ENCODE measurements at regions not wholly inside any gene's neighbourhood (a gene's known extent, or its start where the extent isn't known, plus 50 kb on each side); places are given as distances from the start of the nearest gene placed in this dataset.
"Not testable (repeated sequence)": the region's sequence is repeated elsewhere in the genome, so short reads cannot be mapped to it uniquely, and the experiment has no call there.

DNA sequence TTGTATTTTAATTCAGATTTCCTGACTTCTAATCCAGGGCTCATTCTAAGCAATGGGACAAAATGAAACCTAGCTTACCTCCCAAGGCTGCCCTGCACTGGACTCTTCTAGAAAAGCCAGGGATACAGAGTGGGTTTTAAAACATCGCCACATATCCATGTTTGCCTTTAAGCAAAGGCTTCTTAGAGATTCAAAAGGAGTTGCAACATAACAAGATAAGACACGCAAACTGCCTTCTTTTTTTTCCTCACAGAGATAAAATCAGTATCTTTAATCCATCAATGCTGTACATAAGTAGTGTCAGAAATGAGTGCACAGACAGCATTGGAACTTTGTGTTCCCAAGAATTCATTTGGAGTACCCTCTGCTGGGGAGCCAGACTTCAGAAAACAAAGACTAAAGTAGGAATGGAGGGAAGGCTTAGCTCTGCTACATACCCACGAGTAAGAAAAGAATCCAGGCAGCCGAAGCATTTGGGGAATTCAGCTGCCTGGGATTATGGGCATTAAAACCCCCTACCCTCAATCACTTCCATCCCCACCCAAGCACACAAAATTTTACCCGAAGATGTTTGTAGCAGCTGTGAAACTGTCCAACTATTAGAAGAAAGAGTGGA lies 427.8 kb downstream of the ARL4A start:
- intact Hi-C loops (cut with micrococcal nuclease), result loop anchor here (10.0 kb wide), 1 partner anchor 430 kb away; the partner anchor contains the start of gene ARL4A
- Mint-ChIP-seq H3K9me3 (no peaks in the 10 kb centered on the region), H3K27ac (no peak overlapping the region), H3K36me3 (ENCODE audit: low read depth) (no peaks in the 10 kb centered on the region), H3K4me1 (ENCODE audit: low read depth) (no peaks in the 10 kb centered on the region), H3K27me3 (ENCODE audit: insufficient read depth) (no peaks in the 10 kb centered on the region), H3K4me3 (no peak overlapping the region)
- no peak for DNase-seq (ENCODE audit: low spot score)

DNA sequence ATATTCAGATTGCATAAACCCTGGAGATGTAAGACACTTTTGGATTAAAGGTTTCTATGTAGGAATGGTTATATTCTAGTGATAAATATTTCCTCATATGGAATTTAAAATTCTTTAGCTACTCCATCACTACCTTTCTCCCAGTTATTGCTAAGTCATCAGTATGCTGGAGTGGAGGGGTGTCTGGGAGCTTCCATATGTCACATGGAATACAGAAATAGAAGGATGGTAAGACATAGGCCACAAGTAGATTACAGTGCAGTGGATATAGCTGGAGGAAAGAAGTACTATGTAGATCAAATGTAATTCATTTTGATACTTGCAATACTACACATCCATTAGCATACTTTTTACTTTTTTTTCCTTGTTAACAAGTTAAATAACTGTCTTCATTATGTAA lies 428.4 kb downstream of the ARL4A start:
- H3K36me3 Mint-ChIP-seq (ENCODE audit: low read depth), result no peaks in the 10 kb centered on the region
- no peak overlapping the region for H3K4me3 Mint-ChIP-seq
- no peak for DNase-seq (ENCODE audit: low spot score)
- intact Hi-C loops (cut with micrococcal nuclease), result loop anchor here (10.0 kb wide), 1 partner anchor 431 kb away; the partner anchor contains the start of gene ARL4A
- no peaks in the 10 kb centered on the region for H3K9me3 Mint-ChIP-seq
- no peak overlapping the region for H3K27ac Mint-ChIP-seq
- no peaks in the 10 kb centered on the region for H3K4me1 Mint-ChIP-seq (ENCODE audit: low read depth)
- H3K27me3 Mint-ChIP-seq (ENCODE audit: insufficient read depth), result no peaks in the 10 kb centered on the region

DNA sequence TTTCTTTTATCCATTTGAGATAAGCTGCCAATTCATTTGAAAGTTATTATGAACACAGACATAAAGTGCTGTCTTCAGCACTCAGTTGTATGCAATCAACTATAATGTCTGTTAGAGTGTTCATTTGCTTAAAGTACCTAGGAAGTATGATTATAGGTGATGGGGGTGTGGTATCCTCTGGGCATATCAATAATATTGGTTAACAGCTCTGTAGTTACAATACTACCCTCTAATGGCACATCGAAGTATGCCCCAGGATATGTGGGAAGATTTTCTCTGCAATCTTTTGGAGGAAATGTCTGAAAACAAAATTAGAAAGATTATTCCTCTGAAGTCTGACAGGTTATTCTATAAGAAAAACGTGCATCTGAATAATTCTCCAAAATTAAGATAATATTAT lies 429.7 kb downstream of the ARL4A start:
- H3K9me3 Mint-ChIP-seq, result no peaks in the 10 kb centered on the region
- no peak for DNase-seq (ENCODE audit: low spot score)
- intact Hi-C loops (cut with micrococcal nuclease), result loop anchor here (10.0 kb wide), 1 partner anchor 432 kb away; the partner anchor contains the start of gene ARL4A

DNA sequence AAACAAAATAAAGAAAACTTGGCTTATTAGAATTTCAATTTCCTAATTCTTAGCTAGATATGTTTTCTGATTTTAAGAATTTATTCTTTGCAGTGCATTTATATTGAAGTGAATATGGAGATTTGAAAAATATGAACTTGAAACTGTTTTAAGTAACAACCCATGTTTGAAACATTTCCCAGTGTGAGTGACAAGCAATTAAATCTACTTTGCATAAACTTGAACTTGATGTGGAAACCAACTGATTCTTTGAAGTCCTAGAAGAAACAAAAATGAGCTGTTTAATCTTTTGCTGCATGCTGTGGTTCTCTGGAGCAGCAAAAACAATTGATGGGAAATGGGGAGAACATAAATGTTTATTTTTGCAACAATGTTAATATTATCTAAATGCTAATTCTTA lies 430.2 kb downstream of the ARL4A start:
- intact Hi-C loops (cut with micrococcal nuclease), result loop anchor here (10.0 kb wide), 1 partner anchor 433 kb away; the partner anchor contains the start of gene ARL4A
- no peaks in the 10 kb centered on the region for H3K36me3 Mint-ChIP-seq (ENCODE audit: low read depth)
- no peak overlapping the region for H3K4me3 Mint-ChIP-seq
- H3K9me3 Mint-ChIP-seq, result peaks cover 3% of the 10 kb centered on the region
- H3K4me1 Mint-ChIP-seq (ENCODE audit: low read depth), result no peaks in the 10 kb centered on the region
- DNase-seq (ENCODE audit: low spot score), result no peak
- no peaks in the 10 kb centered on the region for H3K27me3 Mint-ChIP-seq (ENCODE audit: insufficient read depth)
- H3K27ac Mint-ChIP-seq, result no peak overlapping the region

More for the DNA sequence above, 429.7 kb downstream of the ARL4A start:
- H3K4me1 Mint-ChIP-seq (ENCODE audit: low read depth), result no peaks in the 10 kb centered on the region
- no peak overlapping the region for H3K27ac Mint-ChIP-seq
- H3K36me3 Mint-ChIP-seq (ENCODE audit: low read depth), result no peaks in the 10 kb centered on the region
- no peak overlapping the region for H3K4me3 Mint-ChIP-seq
- H3K27me3 Mint-ChIP-seq (ENCODE audit: insufficient read depth), result no peaks in the 10 kb centered on the region

DNA sequence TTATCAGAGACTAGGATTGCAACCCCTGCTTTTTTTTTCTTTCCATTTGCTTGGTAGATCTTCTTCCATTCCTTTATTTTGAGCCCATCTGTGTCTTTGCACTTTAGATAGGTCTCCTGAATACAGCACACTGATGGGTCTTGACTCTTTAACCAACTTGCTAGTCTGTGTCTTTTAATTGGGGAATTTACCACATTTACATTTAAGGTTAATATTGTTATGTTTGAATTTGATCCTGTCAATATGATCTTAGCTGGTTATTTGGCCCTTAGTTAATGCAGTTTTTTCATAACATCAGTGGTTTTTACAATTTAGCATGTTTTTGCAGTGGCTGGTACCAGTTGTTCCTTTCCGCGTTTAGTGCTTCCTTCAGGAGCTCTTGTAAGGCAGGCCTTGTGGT lies 437.2 kb downstream of the ARL4A start:
- H3K4me3 Mint-ChIP-seq; DNase-seq (ENCODE audit: low spot score); H3K27me3 Mint-ChIP-seq (ENCODE audit: insufficient read depth); H3K36me3 Mint-ChIP-seq (ENCODE audit: low read depth); intact Hi-C loops (cut with micrococcal nuclease); H3K4me1 Mint-ChIP-seq (ENCODE audit: low read depth); H3K9me3 Mint-ChIP-seq; H3K27ac Mint-ChIP-seq: not testable (repeated sequence)

DNA sequence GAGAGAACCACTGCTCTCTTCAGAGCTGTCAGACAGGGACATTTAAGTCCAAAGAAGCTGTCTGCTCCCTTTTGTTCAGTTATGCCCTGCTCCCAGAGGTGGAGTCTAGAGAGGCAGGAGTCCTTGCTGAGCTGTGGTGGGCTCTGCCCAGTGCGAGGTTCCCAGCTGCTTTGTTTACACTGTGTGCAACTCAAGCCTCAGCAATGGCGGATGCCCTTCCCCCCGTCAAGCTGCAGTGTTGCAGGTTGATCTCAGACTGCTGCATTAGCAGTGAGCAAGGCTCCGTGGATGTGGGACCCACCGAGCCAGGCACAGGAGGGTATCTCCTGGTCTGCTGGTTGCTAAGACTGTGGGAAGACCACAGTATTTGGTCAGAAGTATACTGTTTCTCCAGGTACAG lies 438.9 kb downstream of the ARL4A start:
- H3K4me3 Mint-ChIP-seq, result no peak overlapping the region
- no peaks in the 10 kb centered on the region for H3K27me3 Mint-ChIP-seq (ENCODE audit: insufficient read depth)
- no peaks in the 10 kb centered on the region for H3K36me3 Mint-ChIP-seq (ENCODE audit: low read depth)
- DNase-seq (ENCODE audit: low spot score), result no peak
- peaks cover 5% of the 10 kb centered on the region for H3K9me3 Mint-ChIP-seq
- intact Hi-C loops (cut with micrococcal nuclease), result no loop called here
- no peak overlapping the region for H3K27ac Mint-ChIP-seq
- H3K4me1 Mint-ChIP-seq (ENCODE audit: low read depth), result no peaks in the 10 kb centered on the region

DNA sequence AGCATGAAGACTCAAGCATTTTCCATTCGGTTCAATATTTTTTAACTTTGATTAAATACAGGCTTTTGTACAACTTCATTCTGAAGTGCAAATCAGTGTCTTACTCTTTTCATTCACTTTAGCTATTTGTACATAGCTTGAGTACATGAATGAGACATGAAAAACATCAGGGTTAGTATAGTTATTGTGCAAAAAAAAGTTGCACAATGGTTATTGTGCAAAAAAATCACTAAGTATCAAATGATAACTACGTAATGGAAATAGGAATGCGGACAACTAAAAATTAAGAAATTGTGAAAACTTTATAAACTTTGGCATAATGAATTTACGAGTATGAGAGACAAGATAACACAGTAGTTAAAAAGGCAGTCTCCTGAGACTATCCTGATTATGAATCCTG lies 442.9 kb downstream of the ARL4A start:
- no peaks in the 10 kb centered on the region for H3K9me3 Mint-ChIP-seq
- H3K4me3 Mint-ChIP-seq, result no peak overlapping the region

DNA sequence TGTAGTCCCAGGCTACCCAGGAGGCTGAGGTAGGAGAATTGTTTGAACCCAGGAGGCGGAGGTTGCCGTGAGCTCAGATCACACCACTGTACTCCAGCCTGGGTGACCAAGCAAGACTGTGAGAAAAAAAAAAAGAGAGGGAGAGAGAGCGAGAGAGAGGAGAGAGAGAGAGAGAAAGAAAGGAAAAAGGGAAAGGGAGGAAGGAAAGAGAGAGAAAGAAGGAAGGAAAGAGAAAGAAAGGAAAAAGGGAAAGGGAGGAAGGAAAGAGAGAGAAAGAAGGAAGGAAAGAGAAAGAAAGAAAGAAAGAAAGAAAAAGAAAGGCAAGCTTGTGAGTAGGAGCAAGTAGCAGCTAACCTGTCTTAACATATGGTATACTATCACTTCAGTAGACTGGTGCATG lies 443.5 kb downstream of the ARL4A start:
- DNase-seq (ENCODE audit: low spot score); H3K9me3 Mint-ChIP-seq; H3K27ac Mint-ChIP-seq; H3K36me3 Mint-ChIP-seq (ENCODE audit: low read depth); H3K27me3 Mint-ChIP-seq (ENCODE audit: insufficient read depth); H3K4me1 Mint-ChIP-seq (ENCODE audit: low read depth); intact Hi-C loops (cut with micrococcal nuclease); H3K4me3 Mint-ChIP-seq: not testable (repeated sequence)

More for the DNA sequence above, 442.9 kb downstream of the ARL4A start:
- Mint-ChIP-seq H3K36me3 (ENCODE audit: low read depth) (no peaks in the 10 kb centered on the region), H3K27me3 (ENCODE audit: insufficient read depth) (no peaks in the 10 kb centered on the region), H3K4me1 (ENCODE audit: low read depth) (no peaks in the 10 kb centered on the region), H3K27ac (no peak overlapping the region)
- DNase-seq (ENCODE audit: low spot score), result no peak
- intact Hi-C loops (cut with micrococcal nuclease), result no loop called here

DNA sequence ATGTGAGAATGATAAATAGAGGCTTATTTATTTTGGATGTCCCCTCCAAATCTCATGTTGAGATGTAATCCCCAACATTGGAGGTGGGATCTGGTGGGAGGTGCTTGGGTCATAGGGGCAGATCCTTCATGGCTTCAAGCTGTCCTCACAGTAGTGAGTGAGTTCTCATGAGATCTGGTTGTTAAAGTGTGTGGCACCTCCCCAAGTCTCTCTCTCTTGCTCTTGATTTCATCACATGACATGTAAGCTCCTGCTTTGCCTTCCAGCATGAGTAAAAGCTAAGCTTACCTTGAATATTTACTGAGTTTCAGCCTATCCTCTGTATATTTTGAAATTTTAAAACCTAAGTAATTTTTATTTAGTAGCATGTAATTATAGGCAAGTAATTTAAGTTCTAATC lies 444.9 kb downstream of the ARL4A start:
- H3K36me3 Mint-ChIP-seq (ENCODE audit: low read depth), result no peaks in the 10 kb centered on the region
- DNase-seq (ENCODE audit: low spot score), result no peak
- H3K4me3 Mint-ChIP-seq, result no peak overlapping the region
- intact Hi-C loops (cut with micrococcal nuclease), result no loop called here
- H3K27me3 Mint-ChIP-seq (ENCODE audit: insufficient read depth), result no peaks in the 10 kb centered on the region
- no peaks in the 10 kb centered on the region for H3K9me3 Mint-ChIP-seq
- H3K27ac Mint-ChIP-seq, result no peak overlapping the region
- H3K4me1 Mint-ChIP-seq (ENCODE audit: low read depth), result no peaks in the 10 kb centered on the region

DNA sequence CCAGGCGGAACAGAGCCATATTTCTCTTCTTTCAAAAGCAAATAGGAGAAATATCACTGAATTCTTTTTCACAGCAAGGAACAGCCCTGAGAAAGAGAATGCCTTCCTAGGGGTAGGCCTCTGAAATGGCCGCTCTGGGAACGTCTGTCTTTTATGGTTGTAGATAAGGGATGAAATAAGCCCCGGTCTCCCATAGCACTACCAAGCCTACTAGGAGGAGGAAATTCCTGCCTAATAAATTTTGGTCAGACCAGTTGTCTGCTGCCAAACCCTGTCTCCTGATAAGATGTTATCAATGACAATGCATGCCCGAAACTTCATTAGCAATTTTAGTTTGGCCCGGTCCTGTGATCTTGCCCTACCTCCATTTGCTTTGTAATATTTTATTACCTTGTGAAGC lies 448.9 kb downstream of the ARL4A start:
- H3K27ac Mint-ChIP-seq; H3K36me3 Mint-ChIP-seq (ENCODE audit: low read depth); DNase-seq (ENCODE audit: low spot score); H3K4me3 Mint-ChIP-seq; intact Hi-C loops (cut with micrococcal nuclease); H3K9me3 Mint-ChIP-seq; H3K4me1 Mint-ChIP-seq (ENCODE audit: low read depth); H3K27me3 Mint-ChIP-seq (ENCODE audit: insufficient read depth): not testable (repeated sequence)

DNA sequence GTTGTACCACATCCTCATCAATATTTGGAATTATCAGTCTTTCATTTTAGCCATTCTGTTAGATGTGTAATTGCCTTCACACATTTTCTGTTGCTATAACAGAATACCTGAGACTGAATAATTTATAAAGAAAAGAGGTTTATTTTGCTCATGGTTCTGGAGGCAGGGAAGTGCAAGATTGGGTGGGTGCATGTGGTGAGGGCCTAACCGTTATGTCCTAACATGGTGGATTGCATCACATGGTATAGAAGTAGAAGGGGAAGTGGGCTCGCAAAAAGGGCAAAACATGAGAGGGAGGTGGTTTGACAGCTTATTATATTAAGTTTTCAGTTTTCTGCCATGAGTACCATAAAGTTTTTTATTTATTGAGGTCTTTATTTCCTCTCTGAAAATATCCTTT lies 452.0 kb downstream of the ARL4A start:
- intact Hi-C loops (cut with micrococcal nuclease), result no loop called here
- Mint-ChIP-seq H3K36me3 (ENCODE audit: low read depth) (no peaks in the 10 kb centered on the region), H3K27ac (no peak overlapping the region), H3K27me3 (ENCODE audit: insufficient read depth) (no peaks in the 10 kb centered on the region), H3K4me3 (no peak overlapping the region), H3K4me1 (ENCODE audit: low read depth) (no peaks in the 10 kb centered on the region), H3K9me3 (no peaks in the 10 kb centered on the region)
- DNase-seq (ENCODE audit: low spot score), result no peak

DNA sequence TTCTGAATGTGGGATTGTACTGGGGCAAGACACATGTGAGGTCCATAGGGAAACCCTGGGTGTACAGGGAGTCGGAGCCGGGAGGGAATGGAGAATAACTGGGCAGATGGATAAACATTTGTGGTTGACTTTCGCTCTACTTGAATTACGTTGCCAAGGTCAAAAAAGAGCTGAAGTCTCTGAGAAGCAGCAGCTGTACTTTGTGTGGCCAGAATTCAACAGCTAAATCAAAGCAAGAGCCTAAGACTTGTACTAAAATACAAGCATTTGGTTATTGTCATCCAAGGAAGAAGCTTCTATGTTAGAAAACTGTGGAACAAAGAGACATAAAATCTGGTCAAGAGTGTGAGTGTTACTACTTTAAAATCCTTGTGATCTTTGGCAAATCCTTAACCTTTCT lies 457.2 kb downstream of the ARL4A start:
- H3K4me3 Mint-ChIP-seq, result no peak overlapping the region
- no peaks in the 10 kb centered on the region for H3K9me3 Mint-ChIP-seq
- no peaks in the 10 kb centered on the region for H3K36me3 Mint-ChIP-seq (ENCODE audit: low read depth)
- H3K4me1 Mint-ChIP-seq (ENCODE audit: low read depth), result no peaks in the 10 kb centered on the region
- intact Hi-C loops (cut with micrococcal nuclease), result no loop called here
- H3K27me3 Mint-ChIP-seq (ENCODE audit: insufficient read depth), result no peaks in the 10 kb centered on the region
- DNase-seq (ENCODE audit: low spot score), result no peak
- H3K27ac Mint-ChIP-seq, result no peak overlapping the region

DNA sequence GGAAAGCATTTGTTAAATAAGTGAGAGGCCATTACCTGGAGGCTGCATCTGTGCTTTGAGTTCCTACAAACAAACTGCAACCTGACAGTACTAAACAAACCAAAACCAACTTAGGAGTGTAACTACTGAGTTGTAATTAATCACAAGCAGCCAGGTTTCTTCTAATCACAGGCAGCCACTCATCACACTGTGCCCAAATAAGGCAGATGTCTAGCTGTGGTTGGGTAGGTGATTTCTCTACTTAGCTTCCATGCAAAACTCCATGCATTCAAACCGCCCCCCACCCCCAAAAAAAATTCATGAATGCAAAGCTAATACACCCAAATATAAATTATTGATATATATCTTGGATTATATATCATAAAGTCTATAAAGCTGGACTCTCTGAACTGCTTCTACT lies 461.1 kb downstream of the ARL4A start:
- no peak for DNase-seq (ENCODE audit: low spot score)
- Mint-ChIP-seq H3K36me3 (ENCODE audit: low read depth) (no peaks in the 10 kb centered on the region), H3K27me3 (ENCODE audit: insufficient read depth) (no peaks in the 10 kb centered on the region), H3K27ac (no peak overlapping the region), H3K4me3 (no peak overlapping the region), H3K4me1 (ENCODE audit: low read depth) (no peaks in the 10 kb centered on the region), H3K9me3 (no peaks in the 10 kb centered on the region)
- intact Hi-C loops (cut with micrococcal nuclease), result no loop called here

DNA sequence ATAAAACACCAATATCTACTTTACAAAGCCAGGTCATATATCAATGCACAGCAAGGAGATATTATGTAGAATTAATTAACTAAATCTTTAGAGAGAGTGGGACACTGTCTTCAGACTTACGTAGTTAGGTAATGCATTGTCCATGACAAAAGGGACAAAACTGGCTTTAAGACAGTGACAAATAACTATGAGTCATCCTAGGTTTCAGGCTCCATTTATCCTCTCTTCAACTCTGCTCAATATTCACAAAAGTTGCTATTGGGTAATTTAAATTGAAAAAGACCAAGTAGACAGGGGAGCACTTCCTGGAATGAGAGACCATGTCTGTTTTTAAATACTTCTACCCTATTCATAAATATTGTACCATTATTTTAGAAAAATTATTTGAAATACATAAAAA lies 464.5 kb downstream of the ARL4A start:
- DNase-seq (ENCODE audit: low spot score), result no peak
- no peaks in the 10 kb centered on the region for H3K4me1 Mint-ChIP-seq (ENCODE audit: low read depth)
- no peak overlapping the region for H3K4me3 Mint-ChIP-seq
- H3K36me3 Mint-ChIP-seq (ENCODE audit: low read depth), result no peaks in the 10 kb centered on the region
- H3K27me3 Mint-ChIP-seq (ENCODE audit: insufficient read depth), result no peaks in the 10 kb centered on the region
- intact Hi-C loops (cut with micrococcal nuclease), result no loop called here
- H3K9me3 Mint-ChIP-seq, result no peaks in the 10 kb centered on the region
- H3K27ac Mint-ChIP-seq, result no peak overlapping the region
